Naive thymus-derived CD8-positive, alpha-beta T cell (primary cell): ENCODE measurements at regions not wholly inside any gene's neighbourhood (a gene's known extent, or its start where the extent isn't known, plus 50 kb on each side); places are given as distances from the start of the nearest gene placed in this dataset.
A peak's percentile ranks its signal among the peaks of the same experiment; 100 is the strongest.

Experiments
- ATAC-seq, 2 donors: fragments of 150-1000 bp; cut with Tn5 transposase in 1 of 2; sonication (Bioruptor Pico), chemical (Tn5 transposase) in 1 of 2; 1 replicate in 1 of 2; 2 replicates in 1 of 2; pipeline ENCODE4 v1.10.0; 2021; ENCODE audit warnings: mild to moderate bottlenecking in 2 of 2, moderate library complexity in 2 of 2
- POLR2A ChIA-PET: fragments of 350-600 bp; sonication (Branson Sonifier 250); formaldehyde crosslinking; loops from one replicate; lab custom pipeline; 2021; ENCODE audit warnings: antibody characterized with exemption; lab: Charles Lee
- DNase-seq, 10 donors: peaks; one replicate each; pipeline versions ENCODE4 v3.0.0 to v3.0.0-alpha.2; 2020 to 2022
- H3K27ac Mint-ChIP-seq, 10 donors: one replicate each; pipeline ENCODE4 v1.8.0; 2020 to 2022; ENCODE audit warnings: mild to moderate bottlenecking in 10 of 10, mixed read lengths in 10 of 10, moderate library complexity in 4 of 10, inconsistent platforms in 1 of 10
- H3K27me3 Mint-ChIP-seq, 5 donors: one replicate each; pipeline ENCODE4 v1.8.0; 2021 to 2022; ENCODE audit warnings: mixed read lengths in 5 of 5
- H3K36me3 Mint-ChIP-seq, 3 donors: one replicate each; pipeline ENCODE4 v1.8.0; 2020 to 2022; ENCODE audit warnings: mixed read lengths in 3 of 3, mild to moderate bottlenecking in 2 of 3, inconsistent platforms in 1 of 3
- H3K4me1 Mint-ChIP-seq, 4 donors: one replicate each; pipeline ENCODE4 v1.8.0; 2021 to 2022; ENCODE audit warnings: mixed read lengths in 4 of 4
- H3K4me3 Mint-ChIP-seq, 10 donors: one replicate each; pipeline ENCODE4 v1.8.0; 2020 to 2022; ENCODE audit warnings: mild to moderate bottlenecking in 10 of 10, mixed read lengths in 10 of 10, moderate library complexity in 6 of 10, inconsistent platforms in 1 of 10
- H3K9me3 Mint-ChIP-seq, 9 donors: one replicate each; pipeline ENCODE4 v1.8.0; 2020 to 2022; ENCODE audit warnings: mixed read lengths in 9 of 9, mild to moderate bottlenecking in 3 of 9, inconsistent platforms in 1 of 9, moderate library complexity in 1 of 9

- no peak for ATAC-seq
- DNase-seq, result no peak
Measured at GRCh38 chr13:73776151-73776785, 357.9 kb downstream of the KLF12 start.

GRCh38 chr13:73773168-73773549 lies 361.0 kb downstream of the KLF12 start:
- POLR2A ChIA-PET, result interaction anchor here (1.2 kb wide), 1 partner anchor 9 kb away, joined by 5 read pairs; no protein-coding TSS in a partner anchor
- Mint-ChIP-seq H3K9me3 (peaks cover 0 to 39% (median 11%) of the 10 kb centered on the region in 9 donors), H3K4me1 (peaks cover 35 to 55% (median 46%) of the 10 kb centered on the region in 4 donors), H3K4me3 (no peak overlapping the region), H3K27ac (peak overlapping the region; percentile 65 to 95 (median 82)), H3K36me3 (peaks cover 32 to 47% (median 40%) of the 10 kb centered on the region in 3 donors), H3K27me3 (no peaks in the 10 kb centered on the region)
- ATAC-seq, result peak in 1 of 2 donors; percentile 14
- DNase-seq, result no peak

More at GRCh38 chr13:73776151-73776785, 357.9 kb downstream of the KLF12 start:
- POLR2A ChIA-PET, result interaction anchor here (0.9 to 1.4 kb wide), 3 partner anchors 10 to 14 kb away, joined by 3 to 4 read pairs (median 3); no protein-coding TSS in a partner anchor
- peaks cover 24 to 36% (median 30%) of the 10 kb centered on the region in 4 donors for H3K4me1 Mint-ChIP-seq
- H3K27ac Mint-ChIP-seq, result peak overlapping the region in 5 of 10 donors; percentile 0 to 90 (median 48)
- H3K4me3 Mint-ChIP-seq, result no peak overlapping the region
- H3K36me3 Mint-ChIP-seq, result peaks cover 43 to 64% (median 50%) of the 10 kb centered on the region in 3 donors
- no peaks in the 10 kb centered on the region for H3K27me3 Mint-ChIP-seq
- H3K9me3 Mint-ChIP-seq, result peaks cover 0 to 26% (median 10%) of the 10 kb centered on the region in 9 donors

GRCh38 chr13:73772449-73773167 lies 361.6 kb downstream of the KLF12 start:
- Mint-ChIP-seq H3K36me3 (peaks cover 32 to 45% (median 40%) of the 10 kb centered on the region in 3 donors), H3K4me3 (peak overlapping the region in 4 of 10 donors; percentile 15 to 29 (median 25)), H3K9me3 (peaks cover 0 to 39% (median 11%) of the 10 kb centered on the region in 9 donors), H3K27ac (peak overlapping the region; percentile 65 to 95 (median 82)), H3K27me3 (no peaks in the 10 kb centered on the region), H3K4me1 (peaks cover 37 to 61% (median 51%) of the 10 kb centered on the region in 4 donors)
- peak in 1 of 10 donors; percentile 6 for DNase-seq
- POLR2A ChIA-PET, result interaction anchor here (1.2 to 1.3 kb wide), 3 partner anchors 9 to 10 kb away, joined by 4 to 5 read pairs (median 4); no protein-coding TSS in a partner anchor
- ATAC-seq, result peak in 1 of 2 donors; percentile 48

- DNase-seq (peak in 5 of 10 donors; percentile 9 to 25 (median 14)), ATAC-seq (no peak)
- H3K9me3 Mint-ChIP-seq, result peaks cover 0 to 28% (median 3%) of the 10 kb centered on the region in 9 donors
- H3K27ac Mint-ChIP-seq, result peak overlapping the region; percentile 92 to 100 (median 98)
- POLR2A ChIA-PET, result interaction anchor here (0.8 to 4.9 kb wide), 9 partner anchors 11 to 708 kb away, joined by 3 to 49 read pairs (median 5); partner anchors contain the start of gene KLF12
- no peaks in the 10 kb centered on the region for H3K27me3 Mint-ChIP-seq
- H3K36me3 Mint-ChIP-seq, result peaks cover 19 to 36% (median 23%) of the 10 kb centered on the region in 3 donors
- H3K4me1 Mint-ChIP-seq, result peaks cover 45 to 85% (median 75%) of the 10 kb centered on the region in 4 donors
- H3K4me3 Mint-ChIP-seq, result peak overlapping the region in 9 of 10 donors; percentile 34 to 83 (median 57)
Measured at GRCh38 chr13:73767747-73768315, 366.4 kb downstream of the KLF12 start.

- Mint-ChIP-seq H3K27ac (peak overlapping the region; percentile 92 to 100 (median 98)), H3K36me3 (peaks cover 20 to 36% (median 22%) of the 10 kb centered on the region in 3 donors), H3K9me3 (peaks cover 0 to 23% (median 1%) of the 10 kb centered on the region in 9 donors), H3K4me1 (peaks cover 43 to 85% (median 75%) of the 10 kb centered on the region in 4 donors), H3K4me3 (peak overlapping the region in 9 of 10 donors; percentile 23 to 83 (median 64)), H3K27me3 (no peaks in the 10 kb centered on the region)
- DNase-seq, result peak in 4 of 10 donors; percentile 11 to 37 (median 30)
- ATAC-seq, result peak; percentile 8 to 15
- POLR2A ChIA-PET, result interaction anchor here (0.8 to 4.9 kb wide), 10 partner anchors 11 to 707 kb away, joined by 3 to 49 read pairs (median 4); partner anchors contain the start of gene KLF12
Measured at GRCh38 chr13:73767191-73767741, 366.9 kb downstream of the KLF12 start.

- Mint-ChIP-seq H3K9me3 (peaks cover 0 to 9% (median 0%) of the 10 kb centered on the region in 9 donors), H3K4me3 (peak overlapping the region; percentile 79 to 89 (median 86)), H3K27ac (peak overlapping the region; percentile 92 to 100 (median 98)), H3K4me1 (peaks cover 44 to 87% (median 81%) of the 10 kb centered on the region in 4 donors), H3K36me3 (peaks cover 13 to 43% (median 30%) of the 10 kb centered on the region in 3 donors), H3K27me3 (no peaks in the 10 kb centered on the region)
- ATAC-seq, result peak; percentile 83 to 91
- POLR2A ChIA-PET, result interaction anchor here (0.7 to 4.9 kb wide), 24 partner anchors 9 to 707 kb away, joined by 3 to 49 read pairs (median 4); partner anchors contain the start of genes KLF12 and KLF5
- DNase-seq, result peak; percentile 69 to 95 (median 84)
Measured at GRCh38 chr13:73765651-73766384, 368.4 kb downstream of the KLF12 start.

- POLR2A ChIA-PET, result interaction anchor here (1.0 kb wide), 1 partner anchor 377 kb away, joined by 3 read pairs; no protein-coding TSS in a partner anchor
- no peaks in the 10 kb centered on the region for H3K27me3 Mint-ChIP-seq
- DNase-seq (no peak), ATAC-seq (no peak)
- H3K27ac Mint-ChIP-seq, result peak overlapping the region in 8 of 10 donors; percentile 9 to 100 (median 72)
- no peak overlapping the region for H3K4me3 Mint-ChIP-seq
- peaks cover 12 to 34% (median 33%) of the 10 kb centered on the region in 3 donors for H3K36me3 Mint-ChIP-seq
- H3K9me3 Mint-ChIP-seq, result no peaks in the 10 kb centered on the region
- peaks cover 31 to 87% (median 79%) of the 10 kb centered on the region in 4 donors for H3K4me1 Mint-ChIP-seq
Measured at GRCh38 chr13:73759434-73759833, 374.8 kb downstream of the KLF12 start.

GRCh38 chr13:73757481-73758233 lies 376.5 kb downstream of the KLF12 start:
- H3K36me3 Mint-ChIP-seq, result peaks cover 12 to 25% (median 21%) of the 10 kb centered on the region in 3 donors

GRCh38 chr13:73754727-73755292 lies 379.4 kb downstream of the KLF12 start:
- ATAC-seq, result peak; percentile 55 to 72
- H3K27ac Mint-ChIP-seq, result peak overlapping the region; percentile 32 to 100 (median 80)
- H3K4me1 Mint-ChIP-seq, result peaks cover 30 to 59% (median 46%) of the 10 kb centered on the region in 4 donors
- H3K36me3 Mint-ChIP-seq, result peaks cover 0 to 25% (median 16%) of the 10 kb centered on the region in 3 donors
- peak overlapping the region in 1 of 10 donors; percentile 9 for H3K4me3 Mint-ChIP-seq
- DNase-seq, result peak in 6 of 10 donors; percentile 28 to 73 (median 48)
- POLR2A ChIA-PET, result interaction anchor here (0.6 to 4.4 kb wide), 3 partner anchors 13 to 1465 kb away, joined by 3 to 49 read pairs (median 3); no protein-coding TSS in a partner anchor
- no peaks in the 10 kb centered on the region for H3K9me3 Mint-ChIP-seq
- H3K27me3 Mint-ChIP-seq, result no peaks in the 10 kb centered on the region

More at GRCh38 chr13:73757481-73758233, 376.5 kb downstream of the KLF12 start:
- ATAC-seq (no peak), DNase-seq (no peak)
- H3K27me3 Mint-ChIP-seq, result no peaks in the 10 kb centered on the region
- POLR2A ChIA-PET, result interaction anchor here (1.4 to 4.4 kb wide), 2 partner anchors 10 to 530 kb away, joined by 4 to 49 read pairs; no protein-coding TSS in a partner anchor
- no peaks in the 10 kb centered on the region for H3K9me3 Mint-ChIP-seq
- peaks cover 29 to 82% (median 68%) of the 10 kb centered on the region in 4 donors for H3K4me1 Mint-ChIP-seq
- H3K4me3 Mint-ChIP-seq, result peak overlapping the region in 6 of 10 donors; percentile 0 to 39 (median 31)
- H3K27ac Mint-ChIP-seq, result peak overlapping the region; percentile 77 to 100 (median 88)

- DNase-seq (no peak), ATAC-seq (no peak)
- Mint-ChIP-seq H3K9me3 (no peaks in the 10 kb centered on the region), H3K4me3 (no peak overlapping the region), H3K36me3 (peaks cover 0 to 31% (median 17%) of the 10 kb centered on the region in 3 donors), H3K27ac (peak overlapping the region in 5 of 10 donors; percentile 32 to 100 (median 75)), H3K4me1 (peaks cover 30 to 54% (median 40%) of the 10 kb centered on the region in 4 donors), H3K27me3 (no peaks in the 10 kb centered on the region)
- POLR2A ChIA-PET, result interaction anchor here (0.6 to 4.4 kb wide), 2 partner anchors 13 to 376 kb away, joined by 3 to 49 read pairs; no protein-coding TSS in a partner anchor
Measured at GRCh38 chr13:73754241-73754640, 380.0 kb downstream of the KLF12 start.
